ENCODE measurements at regions not wholly inside any gene's neighbourhood (a gene's known extent, or its start where the extent isn't known, plus 50 kb on each side); places are given as distances from the start of the nearest gene placed in this dataset.

DNA sequence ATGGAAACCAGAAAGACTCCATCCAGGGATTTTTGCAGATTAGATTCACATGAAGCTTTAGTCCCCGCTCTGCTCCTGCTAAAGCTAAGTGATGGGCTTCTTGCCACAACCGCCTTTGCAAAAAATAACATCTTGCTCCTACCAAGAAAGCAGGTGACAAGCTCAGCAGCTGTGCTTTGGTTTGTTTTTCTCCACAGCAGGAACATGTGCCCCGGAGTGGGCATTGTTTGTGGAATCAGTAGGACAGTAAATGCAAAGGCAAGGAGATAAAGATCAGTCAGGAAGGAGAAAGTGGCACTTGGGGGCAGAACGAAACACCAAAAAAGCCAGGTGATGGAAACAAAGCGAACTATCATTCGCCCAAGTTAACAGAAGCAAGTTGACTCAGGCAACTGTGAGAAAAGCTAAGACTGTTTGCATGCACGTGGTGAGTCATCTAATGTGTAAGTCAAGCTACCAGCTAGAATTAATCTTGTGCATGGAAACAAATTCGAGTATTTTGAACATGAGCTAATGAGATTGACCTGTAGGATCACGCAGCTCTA, 165.5 kb upstream of the PLXNC1 start:
- Histone ChIP-seq H3K27ac (ENCODE audit: low read depth, low read length) (no peak overlapping the region), H3K9ac (ENCODE audit: extremely low read depth, low read length, poor library complexity, severe bottlenecking) (no peak overlapping the region), H3K27me3 (ENCODE audit: control insufficient read depth, insufficient read depth, low read length, poor library complexity, severe bottlenecking) (no peaks in the 10 kb centered on the region), H3K4me3 (ENCODE audit: low read length) (no peak overlapping the region), H3K4me1 (ENCODE audit: control insufficient read depth, insufficient read depth, low read length) (peaks cover 4% of the 10 kb centered on the region), H3K36me3 (ENCODE audit: control insufficient read depth, insufficient read depth, low read length) (no peaks in the 10 kb centered on the region), H3K9me3 (ENCODE audit: control insufficient read depth, low read length) (peaks cover 11% of the 10 kb centered on the region)
- H3K27ac Mint-ChIP-seq: no peak overlapping the region
- DNase-seq: peak; percentile 68
- H3K27me3 Mint-ChIP-seq (ENCODE audit: insufficient read depth): peaks cover 16% of the 10 kb centered on the region
- no peaks in the 10 kb centered on the region for H3K36me3 Mint-ChIP-seq (ENCODE audit: low read depth)
- peaks cover 16% of the 10 kb centered on the region for H3K4me1 Mint-ChIP-seq
- H3K9me3 Mint-ChIP-seq: peaks cover 8% of the 10 kb centered on the region
- 63 to 67% methylated on average over 9 of the region's 9 CpGs for WGBS, 2 experiments (ENCODE audit: insufficient coverage in 1 of 2, insufficient read length in 1 of 2)
- TF ChIP-seq, protein P1, sequence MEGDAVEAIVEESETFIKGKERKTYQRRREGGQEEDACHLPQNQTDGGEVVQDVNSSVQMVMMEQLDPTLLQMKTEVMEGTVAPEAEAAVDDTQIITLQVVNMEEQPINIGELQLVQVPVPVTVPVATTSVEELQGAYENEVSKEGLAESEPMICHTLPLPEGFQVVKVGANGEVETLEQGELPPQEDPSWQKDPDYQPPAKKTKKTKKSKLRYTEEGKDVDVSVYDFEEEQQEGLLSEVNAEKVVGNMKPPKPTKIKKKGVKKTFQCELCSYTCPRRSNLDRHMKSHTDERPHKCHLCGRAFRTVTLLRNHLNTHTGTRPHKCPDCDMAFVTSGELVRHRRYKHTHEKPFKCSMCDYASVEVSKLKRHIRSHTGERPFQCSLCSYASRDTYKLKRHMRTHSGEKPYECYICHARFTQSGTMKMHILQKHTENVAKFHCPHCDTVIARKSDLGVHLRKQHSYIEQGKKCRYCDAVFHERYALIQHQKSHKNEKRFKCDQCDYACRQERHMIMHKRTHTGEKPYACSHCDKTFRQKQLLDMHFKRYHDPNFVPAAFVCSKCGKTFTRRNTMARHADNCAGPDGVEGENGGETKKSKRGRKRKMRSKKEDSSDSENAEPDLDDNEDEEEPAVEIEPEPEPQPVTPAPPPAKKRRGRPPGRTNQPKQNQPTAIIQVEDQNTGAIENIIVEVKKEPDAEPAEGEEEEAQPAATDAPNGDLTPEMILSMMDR (conservative IDR thresholded peaks at IDR 0.05): no peak
- no peak overlapping the region for H3K4me3 Mint-ChIP-seq

DNA sequence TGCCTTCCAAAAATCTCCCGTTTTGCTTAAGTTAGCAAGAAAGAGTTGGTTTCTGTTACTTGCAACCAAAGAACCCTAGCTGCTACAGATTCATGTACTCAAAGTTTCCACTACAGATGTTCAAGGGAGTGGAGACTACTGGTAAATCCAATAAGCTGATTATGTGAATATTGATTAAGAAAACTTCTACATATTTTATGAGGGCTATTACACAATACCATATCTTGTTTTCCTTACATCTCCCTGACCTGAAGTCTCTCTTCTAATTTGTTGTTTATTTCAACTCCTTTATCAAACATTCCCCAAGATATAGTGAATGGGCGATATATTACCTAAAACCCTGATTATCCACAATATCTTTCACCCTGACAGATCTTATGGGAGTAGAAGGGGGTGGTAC, 164.4 kb upstream of the PLXNC1 start:
- H3K4me3 Mint-ChIP-seq: no peak overlapping the region

DNA sequence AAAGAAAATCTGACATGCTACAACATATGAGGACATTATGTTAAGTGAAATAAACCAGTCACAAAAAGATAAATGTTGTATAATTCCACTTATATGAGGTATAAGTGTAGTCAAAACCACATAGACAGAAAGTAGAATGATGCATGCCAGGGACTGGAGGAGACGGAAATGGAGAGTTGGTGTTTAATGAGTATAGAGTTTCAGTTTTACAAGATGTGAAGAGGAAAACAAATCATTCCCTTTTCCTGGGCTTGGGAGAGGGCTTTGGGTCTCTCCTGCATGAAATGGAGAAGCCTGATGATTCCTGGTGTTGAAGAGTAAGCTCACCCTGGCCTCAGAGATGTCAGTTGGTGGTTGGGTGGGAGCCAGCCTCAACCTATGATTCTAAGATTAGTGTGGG, 158.4 kb upstream of the PLXNC1 start:
- Histone ChIP-seq H3K27ac (ENCODE audit: low read depth, low read length) (no peak overlapping the region), H3K9me3 (ENCODE audit: control insufficient read depth, low read length) (peaks cover 4% of the 10 kb centered on the region), H3K4me3 (ENCODE audit: low read length) (no peak overlapping the region), H3K36me3 (ENCODE audit: control insufficient read depth, insufficient read depth, low read length) (no peaks in the 10 kb centered on the region), H3K9ac (ENCODE audit: extremely low read depth, low read length, poor library complexity, severe bottlenecking) (no peak overlapping the region), H3K27me3 (ENCODE audit: control insufficient read depth, insufficient read depth, low read length, poor library complexity, severe bottlenecking) (no peaks in the 10 kb centered on the region), H3K4me1 (ENCODE audit: control insufficient read depth, insufficient read depth, low read length) (peaks cover 5% of the 10 kb centered on the region)
- DNase-seq: no peak
- Mint-ChIP-seq H3K27me3 (ENCODE audit: insufficient read depth) (no peaks in the 10 kb centered on the region), H3K4me3 (no peak overlapping the region), H3K27ac (no peak overlapping the region), H3K36me3 (ENCODE audit: low read depth) (no peaks in the 10 kb centered on the region), H3K9me3 (no peaks in the 10 kb centered on the region), H3K4me1 (peaks cover 12% of the 10 kb centered on the region)
- 84% methylated on average over 1 of the region's 1 CpG; no CpG with 5 or more reads in 1 of the 2 experiments for WGBS, 2 experiments (ENCODE audit: insufficient coverage in 1 of 2, insufficient read length in 1 of 2)
- TF ChIP-seq, protein P1 (conservative IDR thresholded peaks at IDR 0.05): no peak

More for the DNA sequence above, 164.4 kb upstream of the PLXNC1 start:
- no peak overlapping the region for H3K9ac ChIP-seq (ENCODE audit: extremely low read depth, low read length, poor library complexity, severe bottlenecking)
- no peak overlapping the region for H3K27ac ChIP-seq (ENCODE audit: low read depth, low read length)
- H3K4me1 Mint-ChIP-seq: peaks cover 16% of the 10 kb centered on the region
- peaks cover 11% of the 10 kb centered on the region for H3K9me3 ChIP-seq (ENCODE audit: control insufficient read depth, low read length)
- H3K27me3 Mint-ChIP-seq (ENCODE audit: insufficient read depth): peaks cover 16% of the 10 kb centered on the region
- peaks cover 8% of the 10 kb centered on the region for H3K9me3 Mint-ChIP-seq
- 96 to 100% methylated on average over 1 of the region's 2 CpGs for WGBS, 2 experiments (ENCODE audit: insufficient coverage in 1 of 2, insufficient read length in 1 of 2)
- no peak for DNase-seq
- H3K4me1 ChIP-seq (ENCODE audit: control insufficient read depth, insufficient read depth, low read length): peaks cover 4% of the 10 kb centered on the region
- no peaks in the 10 kb centered on the region for H3K36me3 Mint-ChIP-seq (ENCODE audit: low read depth)
- H3K27me3 ChIP-seq (ENCODE audit: control insufficient read depth, insufficient read depth, low read length, poor library complexity, severe bottlenecking): no peaks in the 10 kb centered on the region
- H3K4me3 ChIP-seq (ENCODE audit: low read length): no peak overlapping the region
- H3K36me3 ChIP-seq (ENCODE audit: control insufficient read depth, insufficient read depth, low read length): no peaks in the 10 kb centered on the region
- H3K27ac Mint-ChIP-seq: no peak overlapping the region
- TF ChIP-seq, protein P1 (conservative IDR thresholded peaks at IDR 0.05): no peak

All from endodermal cell (in vitro differentiated cells).